ENCODE measurements at regions not wholly inside any gene's neighbourhood (a gene's known extent, or its start where the extent isn't known, plus 50 kb on each side); places are given as distances from the start of the nearest gene placed in this dataset.

DNA sequence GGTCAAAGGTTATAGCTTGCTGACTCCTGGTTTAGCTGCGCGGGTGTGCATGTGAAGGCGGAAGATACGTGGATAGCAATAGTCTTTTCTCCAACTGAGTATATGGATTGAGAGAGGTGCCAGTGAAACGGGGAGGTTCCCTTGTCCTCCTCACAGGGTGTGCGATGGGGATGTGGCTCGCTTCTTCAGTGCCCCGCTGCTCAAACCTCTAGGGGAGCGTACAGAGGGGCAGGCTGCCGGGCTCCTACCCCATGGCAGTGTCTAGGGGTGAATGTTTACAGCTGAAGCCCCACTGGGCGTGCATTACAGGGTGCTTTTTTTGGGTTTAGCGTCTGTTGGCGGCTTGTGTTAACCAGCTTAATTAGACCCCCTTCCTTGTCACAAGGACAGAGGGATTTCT is 438.5 kb downstream of the CCSER2 start:
- no peak for TF ChIP-seq ZFX (IDR thresholded peaks at IDR 0.05; ENCODE audit: borderline replicate concordance)
- TF ChIP-seq, protein P1, sequence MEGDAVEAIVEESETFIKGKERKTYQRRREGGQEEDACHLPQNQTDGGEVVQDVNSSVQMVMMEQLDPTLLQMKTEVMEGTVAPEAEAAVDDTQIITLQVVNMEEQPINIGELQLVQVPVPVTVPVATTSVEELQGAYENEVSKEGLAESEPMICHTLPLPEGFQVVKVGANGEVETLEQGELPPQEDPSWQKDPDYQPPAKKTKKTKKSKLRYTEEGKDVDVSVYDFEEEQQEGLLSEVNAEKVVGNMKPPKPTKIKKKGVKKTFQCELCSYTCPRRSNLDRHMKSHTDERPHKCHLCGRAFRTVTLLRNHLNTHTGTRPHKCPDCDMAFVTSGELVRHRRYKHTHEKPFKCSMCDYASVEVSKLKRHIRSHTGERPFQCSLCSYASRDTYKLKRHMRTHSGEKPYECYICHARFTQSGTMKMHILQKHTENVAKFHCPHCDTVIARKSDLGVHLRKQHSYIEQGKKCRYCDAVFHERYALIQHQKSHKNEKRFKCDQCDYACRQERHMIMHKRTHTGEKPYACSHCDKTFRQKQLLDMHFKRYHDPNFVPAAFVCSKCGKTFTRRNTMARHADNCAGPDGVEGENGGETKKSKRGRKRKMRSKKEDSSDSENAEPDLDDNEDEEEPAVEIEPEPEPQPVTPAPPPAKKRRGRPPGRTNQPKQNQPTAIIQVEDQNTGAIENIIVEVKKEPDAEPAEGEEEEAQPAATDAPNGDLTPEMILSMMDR (IDR thresholded peaks at IDR 0.05), result no peak

All from 22Rv1 (cell line).